ENCODE measurements at regions not wholly inside any gene's neighbourhood (a gene's known extent, or its start where the extent isn't known, plus 50 kb on each side); places are given as distances from the start of the nearest gene placed in this dataset.

DNA sequence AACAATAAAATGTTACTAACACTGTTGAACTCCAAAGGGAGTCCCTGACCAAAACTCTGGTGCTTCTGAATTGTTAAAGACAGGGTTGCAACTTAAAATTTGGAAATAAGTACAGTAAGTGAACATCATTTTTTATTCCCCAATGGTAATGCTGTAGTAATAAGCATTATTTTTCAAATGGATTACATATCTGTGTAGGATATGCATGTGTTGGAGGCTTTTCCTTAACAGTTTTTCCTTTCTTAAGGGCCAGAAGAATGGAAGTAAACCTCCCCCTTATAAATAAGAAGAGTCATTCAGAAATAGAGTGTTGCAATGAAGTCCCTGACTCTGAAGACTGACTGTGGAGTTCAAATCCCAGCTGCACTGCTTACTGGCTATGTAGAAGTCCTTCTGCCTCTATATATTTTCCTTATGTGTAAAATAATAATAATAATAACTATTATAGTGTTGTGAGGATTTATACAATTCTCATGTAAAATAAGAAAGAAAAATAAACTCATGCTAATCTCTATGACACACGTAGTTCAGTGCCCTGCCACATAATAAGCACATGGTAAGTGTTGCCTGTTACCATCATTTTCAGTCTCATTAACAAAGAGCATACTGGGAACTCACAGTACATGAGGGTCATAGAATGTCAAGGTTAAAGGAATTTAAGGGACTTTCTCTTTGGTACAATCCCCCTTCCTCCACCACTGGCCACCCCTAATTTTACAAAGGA is 129.8 kb upstream of the SMLR1 start:
- TF ChIP-seq CTCF (IDR thresholded peaks at IDR 0.05; ENCODE audit: borderline replicate concordance, extremely low read depth, low read length, poor library complexity, severe bottlenecking) (no peak), EZH2 (IDR thresholded peaks at IDR 0.05; ENCODE audit: borderline replicate concordance, low read depth, low read length, severe bottlenecking) (no peak)
